ENCODE measurements at regions not wholly inside any gene's neighbourhood (a gene's known extent, or its start where the extent isn't known, plus 50 kb on each side); places are given as distances from the start of the nearest gene placed in this dataset.

- Histone ChIP-seq H4K20me1 (ENCODE audit: low read depth, low read length) (no peaks in the 10 kb centered on the region), H3K27me3 (ENCODE audit: low read length) (no peaks in the 10 kb centered on the region), H3F3A (ENCODE audit: insufficient read depth) (no peaks in the 10 kb centered on the region), H3K9me2 (replicated peaks; ENCODE audit: insufficient read depth, low read length) (no peaks in the 10 kb centered on the region), H3K9me3 (ENCODE audit: insufficient read depth, low read length) (no peaks in the 10 kb centered on the region), H3K79me2 (ENCODE audit: insufficient read depth, low read length) (no peaks in the 10 kb centered on the region), H2AFZ (ENCODE audit: low read depth, low read length, severe bottlenecking) (no peak overlapping the region), H3K27ac (ENCODE audit: low read depth, low read length) (no peak overlapping the region), H3K4me2 (ENCODE audit: low read depth, low read length, poor library complexity, severe bottlenecking) (no peak overlapping the region), H3K9ac (ENCODE audit: low read length) (no peak overlapping the region), H3K4me3 (ENCODE audit: insufficient read depth, low read length, poor library complexity, severe bottlenecking) (no peak overlapping the region), H3K36me3 (ENCODE audit: low read length) (no peaks in the 10 kb centered on the region)
- TF ChIP-seq, protein P1, sequence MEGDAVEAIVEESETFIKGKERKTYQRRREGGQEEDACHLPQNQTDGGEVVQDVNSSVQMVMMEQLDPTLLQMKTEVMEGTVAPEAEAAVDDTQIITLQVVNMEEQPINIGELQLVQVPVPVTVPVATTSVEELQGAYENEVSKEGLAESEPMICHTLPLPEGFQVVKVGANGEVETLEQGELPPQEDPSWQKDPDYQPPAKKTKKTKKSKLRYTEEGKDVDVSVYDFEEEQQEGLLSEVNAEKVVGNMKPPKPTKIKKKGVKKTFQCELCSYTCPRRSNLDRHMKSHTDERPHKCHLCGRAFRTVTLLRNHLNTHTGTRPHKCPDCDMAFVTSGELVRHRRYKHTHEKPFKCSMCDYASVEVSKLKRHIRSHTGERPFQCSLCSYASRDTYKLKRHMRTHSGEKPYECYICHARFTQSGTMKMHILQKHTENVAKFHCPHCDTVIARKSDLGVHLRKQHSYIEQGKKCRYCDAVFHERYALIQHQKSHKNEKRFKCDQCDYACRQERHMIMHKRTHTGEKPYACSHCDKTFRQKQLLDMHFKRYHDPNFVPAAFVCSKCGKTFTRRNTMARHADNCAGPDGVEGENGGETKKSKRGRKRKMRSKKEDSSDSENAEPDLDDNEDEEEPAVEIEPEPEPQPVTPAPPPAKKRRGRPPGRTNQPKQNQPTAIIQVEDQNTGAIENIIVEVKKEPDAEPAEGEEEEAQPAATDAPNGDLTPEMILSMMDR (IDR thresholded peaks at IDR 0.05; ENCODE audit: insufficient read depth, low read length, poor library complexity, severe bottlenecking): no peak
- TF ChIP-seq EZH2phosphoT487 (conservative IDR thresholded peaks at IDR 0.05; ENCODE audit: low read length): no peak
Observed at GRCh38 chr11:96815236-96815635, 425.4 kb downstream of the JRKL start.

DNA sequence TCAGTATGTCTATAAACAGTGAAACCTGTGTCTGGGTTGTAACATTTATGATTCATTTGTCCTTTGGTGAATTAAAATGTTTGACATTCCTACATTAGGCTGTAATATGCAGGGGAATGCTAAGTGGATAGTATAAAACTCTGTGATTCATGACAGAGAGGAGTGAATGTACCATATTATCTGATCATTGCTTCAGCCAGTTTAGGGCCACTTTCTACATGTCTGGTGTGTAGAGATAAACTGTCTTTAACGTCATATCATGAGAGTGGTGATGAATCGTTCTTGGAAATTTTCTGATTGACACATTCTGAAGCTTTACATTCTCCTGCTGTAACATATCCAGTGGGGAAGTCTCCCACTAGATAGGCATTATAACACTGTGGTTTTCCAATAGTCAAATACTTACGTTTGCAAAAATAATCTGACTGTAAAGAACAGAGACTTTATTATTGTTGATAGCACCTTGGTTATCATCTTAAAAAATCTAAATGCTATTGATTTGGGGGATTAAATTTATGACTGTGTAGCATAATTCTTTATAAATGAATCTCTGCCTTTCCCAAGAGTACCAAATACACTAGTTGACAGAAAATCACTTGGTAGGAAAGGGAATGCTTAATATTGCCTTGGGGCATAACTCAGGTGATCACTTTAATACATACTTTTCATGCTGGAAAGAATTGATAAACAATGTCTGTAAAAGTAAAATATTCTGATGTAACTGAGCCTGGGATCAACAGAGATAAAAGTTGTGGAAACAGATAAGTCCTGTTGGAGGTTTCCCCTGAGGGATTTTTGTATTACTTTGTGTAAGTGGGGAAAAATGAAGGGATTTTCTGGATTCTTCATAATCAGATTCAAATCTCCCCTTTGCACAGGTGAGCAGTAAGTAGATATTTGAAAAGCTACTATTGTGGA lies 427.9 kb downstream of the JRKL start:
- no peaks in the 10 kb centered on the region for H3K9me3 ChIP-seq (ENCODE audit: insufficient read depth, low read length)
- no peak overlapping the region for H3K9ac ChIP-seq (ENCODE audit: low read length)
- no peaks in the 10 kb centered on the region for H4K20me1 ChIP-seq (ENCODE audit: low read depth, low read length)
- no peak overlapping the region for H3K4me3 ChIP-seq (ENCODE audit: insufficient read depth, low read length, poor library complexity, severe bottlenecking)
- no peaks in the 10 kb centered on the region for H3K27me3 ChIP-seq (ENCODE audit: low read length)
- H3K36me3 ChIP-seq (ENCODE audit: low read length): no peaks in the 10 kb centered on the region
- no peaks in the 10 kb centered on the region for H3K79me2 ChIP-seq (ENCODE audit: insufficient read depth, low read length)
- no peak overlapping the region for H3K27ac ChIP-seq (ENCODE audit: low read depth, low read length)
- no peak for TF ChIP-seq EZH2phosphoT487 (conservative IDR thresholded peaks at IDR 0.05; ENCODE audit: low read length)
- TF ChIP-seq, protein P1 (IDR thresholded peaks at IDR 0.05; ENCODE audit: insufficient read depth, low read length, poor library complexity, severe bottlenecking): no peak
- H3F3A ChIP-seq (ENCODE audit: insufficient read depth): no peaks in the 10 kb centered on the region
- H3K9me2 ChIP-seq (replicated peaks; ENCODE audit: insufficient read depth, low read length): no peaks in the 10 kb centered on the region
- H2AFZ ChIP-seq (ENCODE audit: low read depth, low read length, severe bottlenecking): no peak overlapping the region
- H3K4me2 ChIP-seq (ENCODE audit: low read depth, low read length, poor library complexity, severe bottlenecking): no peak overlapping the region

GRCh38 chr11:96827164-96827563 lies 437.4 kb downstream of the JRKL start:
- H3K9ac ChIP-seq (ENCODE audit: low read length): no peak overlapping the region
- H3K27me3 ChIP-seq (ENCODE audit: low read length): no peaks in the 10 kb centered on the region
- no peak overlapping the region for H2AFZ ChIP-seq (ENCODE audit: low read depth, low read length, severe bottlenecking)

More at GRCh38 chr11:96827164-96827563, 437.4 kb downstream of the JRKL start:
- Histone ChIP-seq H3K4me3 (ENCODE audit: insufficient read depth, low read length, poor library complexity, severe bottlenecking) (no peak overlapping the region), H3K27ac (ENCODE audit: low read depth, low read length) (no peak overlapping the region), H3K9me3 (ENCODE audit: insufficient read depth, low read length) (no peaks in the 10 kb centered on the region), H3K36me3 (ENCODE audit: low read length) (no peaks in the 10 kb centered on the region), H3F3A (ENCODE audit: insufficient read depth) (no peaks in the 10 kb centered on the region), H3K4me2 (ENCODE audit: low read depth, low read length, poor library complexity, severe bottlenecking) (no peak overlapping the region), H3K9me2 (replicated peaks; ENCODE audit: insufficient read depth, low read length) (no peaks in the 10 kb centered on the region), H3K79me2 (ENCODE audit: insufficient read depth, low read length) (no peaks in the 10 kb centered on the region), H4K20me1 (ENCODE audit: low read depth, low read length) (no peaks in the 10 kb centered on the region)
- no peak for TF ChIP-seq EZH2phosphoT487 (conservative IDR thresholded peaks at IDR 0.05; ENCODE audit: low read length)
- TF ChIP-seq, protein P1 (IDR thresholded peaks at IDR 0.05; ENCODE audit: insufficient read depth, low read length, poor library complexity, severe bottlenecking): no peak
